ENCODE measurements at regions not wholly inside any gene's neighbourhood (a gene's known extent, or its start where the extent isn't known, plus 50 kb on each side); places are given as distances from the start of the nearest gene placed in this dataset.

GRCh38 chr1:235022341-235022980 is 106.2 kb downstream of the TOMM20 start:
- peak overlapping the region in 2 of 4 donors; percentile 47 to 59 for H3K27ac ChIP-seq
- ATAC-seq, result no peak
- no peaks in the 10 kb centered on the region for H3K27me3 ChIP-seq
- no peak overlapping the region for H3K4me3 ChIP-seq
- no peaks in the 10 kb centered on the region for H3K36me3 ChIP-seq
- peaks cover 0 to 16% (median 4%) of the 10 kb centered on the region in 3 donors for H3K4me1 ChIP-seq
- TF ChIP-seq POLR2A (IDR thresholded peaks at IDR 0.05) (no peak), CTCF (IDR thresholded peaks at IDR 0.05) (no peak), EP300 (IDR thresholded peaks at IDR 0.05) (no peak), POLR2AphosphoS5 (IDR thresholded peaks at IDR 0.05) (no peak)
- H3K9me3 ChIP-seq, result no peaks in the 10 kb centered on the region
- 19 to 50% methylated on average over 5 to 12 of the region's 12 CpGs for WGBS, 2 donors (ENCODE audit: low coverage in 1 of 2)

- peak overlapping the region in 1 of 4 donors; percentile 59 for H3K27ac ChIP-seq
- WGBS, 2 donors (ENCODE audit: low coverage in 1 of 2), result 76% methylated on average over 4 to 7 of the region's 7 CpGs
- no peaks in the 10 kb centered on the region for H3K27me3 ChIP-seq
- TF ChIP-seq POLR2A (IDR thresholded peaks at IDR 0.05) (no peak), EP300 (IDR thresholded peaks at IDR 0.05) (no peak), CTCF (IDR thresholded peaks at IDR 0.05) (no peak), POLR2AphosphoS5 (IDR thresholded peaks at IDR 0.05) (no peak)
- peaks cover 0 to 16% (median 4%) of the 10 kb centered on the region in 3 donors for H3K4me1 ChIP-seq
- no peaks in the 10 kb centered on the region for H3K36me3 ChIP-seq
- ATAC-seq, result no peak
- H3K9me3 ChIP-seq, result no peaks in the 10 kb centered on the region
- H3K4me3 ChIP-seq, result no peak overlapping the region
Measured at GRCh38 chr1:235021815-235022214, 106.8 kb downstream of the TOMM20 start.

- peaks cover 0 to 16% (median 4%) of the 10 kb centered on the region in 3 donors for H3K4me1 ChIP-seq
- TF ChIP-seq POLR2AphosphoS5 (IDR thresholded peaks at IDR 0.05), result no peak
- no peak overlapping the region for H3K4me3 ChIP-seq
- no peaks in the 10 kb centered on the region for H3K36me3 ChIP-seq
- 97 to 98% methylated on average over 5 of the region's 7 CpGs for WGBS, 2 donors (ENCODE audit: low coverage in 1 of 2)
- no peak overlapping the region for H3K27ac ChIP-seq
- no peaks in the 10 kb centered on the region for H3K9me3 ChIP-seq
- H3K27me3 ChIP-seq, result no peaks in the 10 kb centered on the region
- no peak for ATAC-seq
Measured at GRCh38 chr1:235021321-235021720, 107.3 kb downstream of the TOMM20 start.

GRCh38 chr1:235019961-235020360 is 108.7 kb downstream of the TOMM20 start:
- H3K36me3 ChIP-seq, result no peaks in the 10 kb centered on the region
- WGBS, 2 donors (ENCODE audit: low coverage in 1 of 2), result 95 to 97% methylated on average over 3 to 4 of the region's 4 CpGs
- no peaks in the 10 kb centered on the region for H3K27me3 ChIP-seq
- H3K9me3 ChIP-seq, result no peaks in the 10 kb centered on the region
- H3K4me3 ChIP-seq, result no peak overlapping the region
- ATAC-seq, result no peak
- peaks cover 0 to 16% (median 4%) of the 10 kb centered on the region in 3 donors for H3K4me1 ChIP-seq
- TF ChIP-seq EP300 (IDR thresholded peaks at IDR 0.05), result no peak
- no peak for TF ChIP-seq POLR2A (IDR thresholded peaks at IDR 0.05)
- TF ChIP-seq POLR2AphosphoS5 (IDR thresholded peaks at IDR 0.05), result no peak
- TF ChIP-seq CTCF (IDR thresholded peaks at IDR 0.05), result no peak
- no peak overlapping the region for H3K27ac ChIP-seq

- TF ChIP-seq POLR2A (IDR thresholded peaks at IDR 0.05) (no peak), EP300 (IDR thresholded peaks at IDR 0.05) (no peak), CTCF (IDR thresholded peaks at IDR 0.05) (no peak), POLR2AphosphoS5 (IDR thresholded peaks at IDR 0.05) (no peak)
- no peak for ATAC-seq
- 88 to 94% methylated on average over 3 of the region's 3 CpGs for WGBS, 2 donors (ENCODE audit: low coverage in 1 of 2)
- Histone ChIP-seq H3K36me3 (no peaks in the 10 kb centered on the region), H3K27me3 (no peaks in the 10 kb centered on the region), H3K9me3 (no peaks in the 10 kb centered on the region), H3K4me1 (peaks cover 0 to 16% (median 4%) of the 10 kb centered on the region in 3 donors), H3K27ac (no peak overlapping the region), H3K4me3 (no peak overlapping the region)
Measured at GRCh38 chr1:235019471-235019870, 109.2 kb downstream of the TOMM20 start.
